Chondrocyte (in vitro differentiated cells): ENCODE measurements at regions not wholly inside any gene's neighbourhood (a gene's known extent, or its start where the extent isn't known, plus 50 kb on each side); places are given as distances from the start of the nearest gene placed in this dataset.

Experiments
- DNase-seq: peaks from one replicate; pipeline ENCODE4 v3.0.0; 2021; ENCODE audit warnings: mixed read lengths, low spot score
- H3K27ac Mint-ChIP-seq: one replicate; pipeline ENCODE4 v1.8.0; 2021; ENCODE audit warnings: mild to moderate bottlenecking, moderate library complexity, mixed read lengths; ENCODE audit not compliant: unreplicated experiment
- H3K27me3 Mint-ChIP-seq: 2 replicates; pipeline ENCODE4 v1.8.0; 2021; ENCODE audit warnings: low read depth, mixed read lengths
- H3K36me3 Mint-ChIP-seq: 2 replicates; pipeline ENCODE4 v1.8.0; 2021; ENCODE audit warnings: low read depth, mixed read lengths
- H3K4me1 Mint-ChIP-seq: 2 replicates; pipeline ENCODE4 v1.8.0; 2021; ENCODE audit warnings: low read depth, mild to moderate bottlenecking, mixed read lengths
- H3K4me3 Mint-ChIP-seq: one replicate; pipeline ENCODE4 v1.8.0; 2021; ENCODE audit warnings: mild to moderate bottlenecking, moderate library complexity, mixed read lengths; ENCODE audit not compliant: unreplicated experiment
- H3K9me3 Mint-ChIP-seq: 2 replicates; pipeline ENCODE4 v1.8.0; 2021; ENCODE audit warnings: low read depth, mixed read lengths
- TF ChIP-seq, protein P1 (sequence below): fragments of 200-600 bp; sonication (generic); IDR thresholded peaks from 2 replicates; pipeline ENCODE4 v1.5.0; 2021; ENCODE audit warnings: antibody characterized with exemption, mild to moderate bottlenecking, moderate library complexity

DNA sequence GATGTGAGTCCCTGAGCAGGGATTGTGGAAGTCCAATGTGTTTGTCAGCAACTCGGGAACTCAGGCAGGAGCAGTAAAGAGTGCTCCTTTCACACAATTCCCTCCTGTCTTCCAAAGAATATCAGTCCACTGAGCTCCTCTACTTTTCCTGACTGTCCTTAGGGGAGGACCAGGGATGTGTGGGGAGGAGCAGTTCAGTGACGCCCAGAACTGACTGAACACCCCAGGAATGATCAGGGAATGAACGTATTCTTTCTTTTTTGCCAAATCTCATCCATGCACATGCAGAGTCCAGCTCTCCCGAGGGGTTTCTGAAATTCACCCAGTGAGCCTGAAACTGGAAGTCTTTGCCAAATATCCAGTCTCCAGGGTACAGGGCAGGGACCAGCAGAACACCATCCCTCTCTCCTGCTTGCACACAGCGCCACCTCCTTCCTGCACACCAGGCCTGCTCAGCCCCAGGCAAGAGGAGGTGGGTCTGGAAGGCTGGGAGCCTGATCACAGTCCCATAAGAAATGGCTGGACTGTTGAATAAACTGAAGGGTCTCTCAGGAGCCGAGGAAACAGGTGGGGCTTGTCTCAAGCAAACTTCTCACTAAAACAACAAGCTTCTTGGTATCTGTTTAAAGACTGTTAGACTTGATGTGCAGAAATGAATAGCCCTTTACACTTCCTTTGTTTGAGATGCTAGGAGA lies 294.7 kb downstream of the C7orf25 start:
- TF ChIP-seq, protein P1, sequence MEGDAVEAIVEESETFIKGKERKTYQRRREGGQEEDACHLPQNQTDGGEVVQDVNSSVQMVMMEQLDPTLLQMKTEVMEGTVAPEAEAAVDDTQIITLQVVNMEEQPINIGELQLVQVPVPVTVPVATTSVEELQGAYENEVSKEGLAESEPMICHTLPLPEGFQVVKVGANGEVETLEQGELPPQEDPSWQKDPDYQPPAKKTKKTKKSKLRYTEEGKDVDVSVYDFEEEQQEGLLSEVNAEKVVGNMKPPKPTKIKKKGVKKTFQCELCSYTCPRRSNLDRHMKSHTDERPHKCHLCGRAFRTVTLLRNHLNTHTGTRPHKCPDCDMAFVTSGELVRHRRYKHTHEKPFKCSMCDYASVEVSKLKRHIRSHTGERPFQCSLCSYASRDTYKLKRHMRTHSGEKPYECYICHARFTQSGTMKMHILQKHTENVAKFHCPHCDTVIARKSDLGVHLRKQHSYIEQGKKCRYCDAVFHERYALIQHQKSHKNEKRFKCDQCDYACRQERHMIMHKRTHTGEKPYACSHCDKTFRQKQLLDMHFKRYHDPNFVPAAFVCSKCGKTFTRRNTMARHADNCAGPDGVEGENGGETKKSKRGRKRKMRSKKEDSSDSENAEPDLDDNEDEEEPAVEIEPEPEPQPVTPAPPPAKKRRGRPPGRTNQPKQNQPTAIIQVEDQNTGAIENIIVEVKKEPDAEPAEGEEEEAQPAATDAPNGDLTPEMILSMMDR, result peak; percentile 39
- peaks cover 15% of the 10 kb centered on the region for H3K4me1 Mint-ChIP-seq
- no peaks in the 10 kb centered on the region for H3K27me3 Mint-ChIP-seq
- no peak overlapping the region for H3K4me3 Mint-ChIP-seq
- H3K36me3 Mint-ChIP-seq, result no peaks in the 10 kb centered on the region
- H3K27ac Mint-ChIP-seq, result no peak overlapping the region
- DNase-seq, result no peak
- no peaks in the 10 kb centered on the region for H3K9me3 Mint-ChIP-seq

DNA sequence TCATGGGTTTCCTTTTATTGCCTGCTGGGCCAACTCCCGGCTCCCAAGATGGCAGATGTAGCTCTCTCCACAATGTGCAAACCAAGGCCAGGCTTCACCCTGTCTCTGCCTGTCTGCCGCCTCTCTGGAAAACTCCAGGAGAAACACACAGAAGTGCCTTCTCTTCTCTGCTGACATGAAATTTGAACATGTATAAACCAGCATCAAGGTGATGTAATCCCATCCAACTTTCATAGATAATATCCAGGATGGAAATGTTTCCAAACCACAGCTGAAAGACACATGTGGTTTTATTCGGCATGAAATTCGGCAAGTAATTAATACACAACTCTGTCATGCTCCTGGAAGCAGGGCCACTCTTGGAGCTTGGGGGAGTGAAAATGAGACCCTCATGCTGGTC lies 297.2 kb downstream of the C7orf25 start:
- Mint-ChIP-seq H3K27me3 (no peaks in the 10 kb centered on the region), H3K27ac (no peak overlapping the region), H3K36me3 (no peaks in the 10 kb centered on the region), H3K9me3 (no peaks in the 10 kb centered on the region), H3K4me1 (peaks cover 15% of the 10 kb centered on the region), H3K4me3 (no peak overlapping the region)
- TF ChIP-seq, protein P1, result no peak
- DNase-seq, result no peak

DNA sequence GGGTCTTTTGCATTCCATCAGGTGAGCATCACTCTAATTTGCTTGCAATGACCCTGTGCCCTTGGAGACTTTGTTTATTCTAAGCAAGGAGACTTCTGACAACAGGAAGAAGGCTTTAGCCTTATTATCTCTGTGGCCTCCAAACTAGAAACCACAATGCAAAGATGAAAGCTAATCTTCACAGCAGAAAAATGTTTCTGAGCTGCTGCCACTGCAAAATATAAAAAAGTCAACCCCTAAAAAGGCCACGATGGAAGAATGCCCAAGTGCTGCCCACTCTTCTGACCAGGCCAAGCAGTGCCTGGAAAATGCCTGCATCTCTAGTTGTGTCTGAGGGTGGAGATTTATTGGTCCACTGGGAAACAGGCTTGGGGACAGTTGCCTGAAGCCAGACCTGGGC lies 299.9 kb downstream of the C7orf25 start:
- TF ChIP-seq, protein P1, result no peak
- Mint-ChIP-seq H3K36me3 (peaks cover 2% of the 10 kb centered on the region), H3K9me3 (no peaks in the 10 kb centered on the region), H3K4me1 (peaks cover 11% of the 10 kb centered on the region), H3K27me3 (no peaks in the 10 kb centered on the region), H3K4me3 (no peak overlapping the region), H3K27ac (no peak overlapping the region)
- no peak for DNase-seq

DNA sequence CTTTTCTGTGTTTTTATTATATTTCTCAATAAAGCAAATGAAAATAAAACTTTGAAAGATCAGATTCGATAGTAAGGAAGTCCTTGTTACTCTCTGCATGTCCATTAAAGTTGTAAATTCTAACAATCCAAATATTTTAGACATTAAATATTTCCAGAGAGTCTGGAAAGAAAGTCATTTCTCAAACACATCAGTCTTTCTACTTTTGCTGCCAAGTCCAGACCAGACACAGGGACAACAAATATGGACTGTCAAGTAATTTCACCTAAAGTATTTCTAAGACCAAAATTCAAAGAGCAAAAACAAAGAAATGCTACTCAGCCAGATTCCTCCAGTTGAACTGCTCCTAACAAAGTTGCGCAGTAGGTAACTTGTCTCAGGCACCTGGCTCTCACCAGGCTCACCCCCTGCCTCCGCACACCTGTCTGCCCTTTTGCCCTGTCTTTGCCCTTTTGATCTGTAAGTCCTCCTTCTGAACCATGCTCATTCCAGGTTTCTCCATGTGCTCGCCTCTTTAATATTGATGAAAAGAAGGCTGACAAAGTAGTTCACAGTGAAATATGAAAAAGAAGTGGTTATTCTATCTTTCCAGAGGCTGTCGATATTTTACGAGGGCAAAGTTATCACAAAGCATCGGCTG lies 300.5 kb downstream of the C7orf25 start:
- Mint-ChIP-seq H3K27me3 (no peaks in the 10 kb centered on the region), H3K4me3 (no peak overlapping the region), H3K4me1 (peaks cover 11% of the 10 kb centered on the region), H3K36me3 (peaks cover 2% of the 10 kb centered on the region), H3K9me3 (no peaks in the 10 kb centered on the region), H3K27ac (no peak overlapping the region)
- DNase-seq, result no peak
- TF ChIP-seq, protein P1, result no peak

DNA sequence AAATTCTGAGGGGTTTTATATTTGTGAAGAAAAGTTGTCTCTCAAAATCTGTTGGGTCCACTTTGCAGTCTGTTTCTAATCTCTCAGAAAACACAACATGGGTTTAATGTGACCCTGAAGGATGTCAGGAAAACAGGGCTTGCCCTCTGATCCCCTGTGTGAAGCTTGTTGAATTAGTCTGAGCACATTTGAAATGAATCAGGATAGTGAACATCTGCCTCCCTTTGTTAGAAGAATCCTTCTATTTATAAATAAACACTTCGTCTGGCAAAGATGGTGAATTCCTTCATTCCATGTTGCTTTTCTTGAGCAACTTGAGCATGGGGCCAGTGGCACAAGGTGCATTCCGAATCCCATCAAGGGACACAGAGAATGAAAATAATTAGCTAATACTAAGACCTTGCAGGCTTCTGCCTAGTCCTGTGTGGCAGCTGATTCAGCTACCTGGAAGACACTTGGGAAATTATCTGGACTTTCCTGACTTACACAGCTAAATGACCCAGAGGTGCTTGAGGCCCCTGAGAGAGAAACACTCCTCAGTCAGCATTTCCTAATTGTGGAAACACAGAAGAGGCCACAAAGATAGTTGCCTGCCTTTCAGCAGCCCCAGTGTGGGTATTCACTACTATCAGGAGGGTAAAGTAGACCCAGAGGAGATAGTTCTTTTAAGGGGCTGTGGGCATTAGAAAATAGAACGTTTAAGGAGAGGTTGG lies 305.5 kb downstream of the C7orf25 start:
- TF ChIP-seq, protein P1, result no peak
- Mint-ChIP-seq H3K27ac (no peak overlapping the region), H3K4me1 (peaks cover 13% of the 10 kb centered on the region), H3K36me3 (peaks cover 2% of the 10 kb centered on the region), H3K4me3 (no peak overlapping the region), H3K9me3 (no peaks in the 10 kb centered on the region), H3K27me3 (peaks cover 2% of the 10 kb centered on the region)
- DNase-seq, result no peak
